HEK293T (cell line): ENCODE measurements at regions not wholly inside any gene's neighbourhood (a gene's known extent, or its start where the extent isn't known, plus 50 kb on each side); places are given as distances from the start of the nearest gene placed in this dataset.

Experiments
- ARNT ChIP-seq: fragments of 450-650 bp; IDR thresholded peaks from 2 replicates; pipeline ENCODE4 v1.6.1; 2017; ENCODE audit warnings: mild to moderate bottlenecking
- BHLHE40 ChIP-seq: fragments of 450-650 bp; IDR thresholded peaks from 2 replicates; pipeline ENCODE4 v1.6.1; 2016; ENCODE audit warnings: mild to moderate bottlenecking, moderate library complexity, borderline replicate concordance
- ELF4 ChIP-seq: fragments of 450-650 bp; IDR thresholded peaks from 2 replicates; pipeline ENCODE4 v1.6.1; 2017; ENCODE audit warnings: antibody characterized with exemption
- FOXA1 ChIP-seq: fragments of 450-650 bp; IDR thresholded peaks from 2 replicates; pipeline ENCODE4 v1.6.1; 2016; ENCODE audit warnings: mild to moderate bottlenecking
- FOXM1 ChIP-seq: fragments of 450-650 bp; IDR thresholded peaks from 2 replicates; pipeline ENCODE4 v1.6.1; 2017; ENCODE audit warnings: mild to moderate bottlenecking, borderline replicate concordance
- LEF1 ChIP-seq: fragments of 450-650 bp; IDR thresholded peaks from 2 replicates; pipeline ENCODE4 v1.6.1; 2017; ENCODE audit warnings: mild to moderate bottlenecking, borderline replicate concordance
- NFRKB ChIP-seq: fragments of 450-650 bp; IDR thresholded peaks from 2 replicates; pipeline ENCODE4 v1.6.1; 2016; ENCODE audit warnings: mild to moderate bottlenecking, moderate library complexity
- SP1 ChIP-seq: fragments of 450-650 bp; IDR thresholded peaks from 2 replicates; pipeline ENCODE4 v1.6.1; 2017
- SUZ12 ChIP-seq: fragments of 450-650 bp; IDR thresholded peaks from 2 replicates; pipeline ENCODE4 v1.6.1; 2016; ENCODE audit warnings: mild to moderate bottlenecking
- TARDBP ChIP-seq: fragments of 450-650 bp; IDR thresholded peaks from 2 replicates; pipeline ENCODE4 v1.6.1; 2016
- TF ChIP-seq, protein P1 (sequence below): fragments of 450-650 bp; IDR thresholded peaks from 2 replicates; pipeline ENCODE4 v1.6.1; 2016

DNA sequence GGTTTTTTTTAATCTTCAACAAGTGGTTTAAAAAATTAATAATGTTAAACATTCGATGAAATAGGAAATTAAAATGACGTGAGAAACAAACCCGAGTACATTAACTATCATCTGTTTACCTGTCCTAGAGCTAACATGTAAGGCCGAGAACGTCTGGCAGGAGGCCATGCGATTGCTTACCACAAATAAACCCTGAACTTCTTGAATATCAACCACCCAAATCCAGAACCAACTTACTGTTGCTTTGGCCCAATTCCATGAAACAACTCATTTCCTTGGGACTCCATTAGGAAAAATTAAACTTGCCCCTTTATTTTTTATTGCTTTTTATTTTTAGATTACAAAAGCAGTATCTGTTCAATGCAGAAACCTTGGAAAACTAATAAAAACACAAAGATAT lies 228.9 kb upstream of the IRS2 start:
- TF ChIP-seq SP1: no peak
- TF ChIP-seq ARNT: no peak
- TF ChIP-seq ELF4: no peak
- TF ChIP-seq BHLHE40: no peak
- TF ChIP-seq NFRKB: no peak
- TF ChIP-seq FOXA1: no peak
- TF ChIP-seq FOXM1: no peak
- no peak for TF ChIP-seq SUZ12
- TF ChIP-seq TARDBP: no peak
- TF ChIP-seq, protein P1, sequence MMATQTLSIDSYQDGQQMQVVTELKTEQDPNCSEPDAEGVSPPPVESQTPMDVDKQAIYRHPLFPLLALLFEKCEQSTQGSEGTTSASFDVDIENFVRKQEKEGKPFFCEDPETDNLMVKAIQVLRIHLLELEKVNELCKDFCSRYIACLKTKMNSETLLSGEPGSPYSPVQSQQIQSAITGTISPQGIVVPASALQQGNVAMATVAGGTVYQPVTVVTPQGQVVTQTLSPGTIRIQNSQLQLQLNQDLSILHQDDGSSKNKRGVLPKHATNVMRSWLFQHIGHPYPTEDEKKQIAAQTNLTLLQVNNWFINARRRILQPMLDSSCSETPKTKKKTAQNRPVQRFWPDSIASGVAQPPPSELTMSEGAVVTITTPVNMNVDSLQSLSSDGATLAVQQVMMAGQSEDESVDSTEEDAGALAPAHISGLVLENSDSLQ: no peak
- TF ChIP-seq LEF1: no peak
